HEK293 (cell line): ENCODE measurements at regions not wholly inside any gene's neighbourhood (a gene's known extent, or its start where the extent isn't known, plus 50 kb on each side); places are given as distances from the start of the nearest gene placed in this dataset.

ENCODE experiments used
- GLI4 ChIP-seq: fragments of 450-650 bp; formaldehyde crosslinking; IDR thresholded peaks from 2 replicates; pipeline ENCODE4 v1.5.1; 2016; ENCODE audit warnings: missing biosample characterization, missing genetic modification characterization
- REST ChIP-seq: fragments of 450-650 bp; formaldehyde crosslinking; IDR thresholded peaks from 2 replicates; pipeline ENCODE4 v1.5.1; 2016; ENCODE audit warnings: missing biosample characterization, missing genetic modification characterization
- YY1 ChIP-seq: fragments of 450-650 bp; formaldehyde crosslinking; IDR thresholded peaks from 2 replicates; pipeline ENCODE4 v1.5.1; 2018; ENCODE audit warnings: missing biosample characterization, missing genetic modification characterization
- ZNF548 ChIP-seq: fragments of 450-650 bp; formaldehyde crosslinking; IDR thresholded peaks from 2 replicates; pipeline ENCODE4 v1.5.1; 2016; ENCODE audit warnings: missing biosample characterization, missing genetic modification characterization
- ZSCAN30 ChIP-seq: fragments of 450-650 bp; IDR thresholded peaks from 2 replicates; pipeline ENCODE4 v1.5.1; 2018; ENCODE audit warnings: missing biosample characterization, mild to moderate bottlenecking, missing genetic modification characterization, moderate library complexity
- TF ChIP-seq, protein P1 (sequence below): fragments of 450-650 bp; formaldehyde crosslinking; IDR thresholded peaks from 2 replicates; pipeline ENCODE4 v1.5.1; 2016; ENCODE audit warnings: missing biosample characterization, missing genetic modification characterization
- TF ChIP-seq, protein P2 (sequence below): fragments of 450-650 bp; formaldehyde crosslinking; IDR thresholded peaks from 2 replicates; pipeline ENCODE4 v1.5.1; 2016; ENCODE audit warnings: missing biosample characterization, missing genetic modification characterization

DNA sequence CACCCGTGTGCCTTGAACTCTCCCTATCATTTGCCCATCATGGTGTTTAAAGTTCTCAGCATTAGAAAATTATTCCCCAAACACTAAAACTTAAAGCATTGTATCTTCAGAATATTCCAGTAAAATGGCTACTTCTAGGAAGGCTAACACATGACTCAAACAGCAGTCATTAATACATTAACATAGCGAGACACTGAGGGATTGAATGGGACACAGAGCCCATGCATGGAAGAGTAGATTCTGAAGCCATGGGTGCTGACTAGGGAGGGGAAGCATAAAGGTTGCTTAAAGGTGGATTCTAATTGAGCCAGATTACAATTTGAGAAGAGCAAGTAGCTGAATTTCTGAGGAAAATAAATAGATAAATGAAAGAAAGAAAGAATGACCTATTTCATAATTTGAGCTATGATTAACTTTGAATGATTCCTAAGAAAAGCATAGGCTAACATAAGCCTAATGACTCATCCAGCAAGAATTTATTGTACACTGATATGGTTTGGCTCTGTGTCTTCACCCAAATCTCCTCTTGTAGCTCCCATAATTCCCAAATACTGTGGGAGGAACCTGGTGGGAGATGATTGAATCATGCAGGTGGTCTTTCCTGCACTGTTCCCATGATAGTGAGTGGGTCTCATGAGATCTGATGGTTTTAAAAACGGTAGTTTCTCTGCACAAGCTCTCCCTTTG, 79.8 kb upstream of the PIK3C3 start:
- TF ChIP-seq, protein P1, sequence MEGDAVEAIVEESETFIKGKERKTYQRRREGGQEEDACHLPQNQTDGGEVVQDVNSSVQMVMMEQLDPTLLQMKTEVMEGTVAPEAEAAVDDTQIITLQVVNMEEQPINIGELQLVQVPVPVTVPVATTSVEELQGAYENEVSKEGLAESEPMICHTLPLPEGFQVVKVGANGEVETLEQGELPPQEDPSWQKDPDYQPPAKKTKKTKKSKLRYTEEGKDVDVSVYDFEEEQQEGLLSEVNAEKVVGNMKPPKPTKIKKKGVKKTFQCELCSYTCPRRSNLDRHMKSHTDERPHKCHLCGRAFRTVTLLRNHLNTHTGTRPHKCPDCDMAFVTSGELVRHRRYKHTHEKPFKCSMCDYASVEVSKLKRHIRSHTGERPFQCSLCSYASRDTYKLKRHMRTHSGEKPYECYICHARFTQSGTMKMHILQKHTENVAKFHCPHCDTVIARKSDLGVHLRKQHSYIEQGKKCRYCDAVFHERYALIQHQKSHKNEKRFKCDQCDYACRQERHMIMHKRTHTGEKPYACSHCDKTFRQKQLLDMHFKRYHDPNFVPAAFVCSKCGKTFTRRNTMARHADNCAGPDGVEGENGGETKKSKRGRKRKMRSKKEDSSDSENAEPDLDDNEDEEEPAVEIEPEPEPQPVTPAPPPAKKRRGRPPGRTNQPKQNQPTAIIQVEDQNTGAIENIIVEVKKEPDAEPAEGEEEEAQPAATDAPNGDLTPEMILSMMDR (tag by site-specific recombination), result no peak
- TF ChIP-seq ZSCAN30 (tag by site-specific recombination) (no peak), YY1 (no peak), ZNF548 (no peak), REST (tag by site-specific recombination) (no peak), GLI4 (tag by site-specific recombination) (no peak)
- TF ChIP-seq, protein P2, sequence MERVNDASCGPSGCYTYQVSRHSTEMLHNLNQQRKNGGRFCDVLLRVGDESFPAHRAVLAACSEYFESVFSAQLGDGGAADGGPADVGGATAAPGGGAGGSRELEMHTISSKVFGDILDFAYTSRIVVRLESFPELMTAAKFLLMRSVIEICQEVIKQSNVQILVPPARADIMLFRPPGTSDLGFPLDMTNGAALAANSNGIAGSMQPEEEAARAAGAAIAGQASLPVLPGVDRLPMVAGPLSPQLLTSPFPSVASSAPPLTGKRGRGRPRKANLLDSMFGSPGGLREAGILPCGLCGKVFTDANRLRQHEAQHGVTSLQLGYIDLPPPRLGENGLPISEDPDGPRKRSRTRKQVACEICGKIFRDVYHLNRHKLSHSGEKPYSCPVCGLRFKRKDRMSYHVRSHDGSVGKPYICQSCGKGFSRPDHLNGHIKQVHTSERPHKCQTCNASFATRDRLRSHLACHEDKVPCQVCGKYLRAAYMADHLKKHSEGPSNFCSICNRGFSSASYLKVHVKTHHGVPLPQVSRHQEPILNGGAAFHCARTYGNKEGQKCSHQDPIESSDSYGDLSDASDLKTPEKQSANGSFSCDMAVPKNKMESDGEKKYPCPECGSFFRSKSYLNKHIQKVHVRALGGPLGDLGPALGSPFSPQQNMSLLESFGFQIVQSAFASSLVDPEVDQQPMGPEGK (tag by site-specific recombination), result no peak
